ENCODE measurements at regions not wholly inside any gene's neighbourhood (a gene's known extent, or its start where the extent isn't known, plus 50 kb on each side); places are given as distances from the start of the nearest gene placed in this dataset.

GRCh38 chrX:81900522-81900921 is 698.6 kb downstream of the SH3BGRL start:
- TF ChIP-seq CEBPB (IDR thresholded peaks at IDR 0.05; ENCODE audit: low read depth, low read length) (no peak), RCOR1 (IDR thresholded peaks at IDR 0.05; ENCODE audit: insufficient replicate concordance, low read length) (no peak), USF2 (IDR thresholded peaks at IDR 0.05; ENCODE audit: low read depth, low read length) (no peak), MAFK (IDR thresholded peaks at IDR 0.05; ENCODE audit: low read depth, low read length) (no peak), RFX5 (IDR thresholded peaks at IDR 0.05; ENCODE audit: low read depth, low read length) (no peak), POLR2A (IDR thresholded peaks at IDR 0.05; ENCODE audit: low read depth, low read length) (no peak), MAZ (IDR thresholded peaks at IDR 0.05; ENCODE audit: borderline replicate concordance, low read depth, low read length) (no peak), ELK1 (IDR thresholded peaks at IDR 0.05; ENCODE audit: borderline replicate concordance, low read depth, low read length) (no peak), BHLHE40 (IDR thresholded peaks at IDR 0.05; ENCODE audit: low read depth, low read length) (no peak), FOS (IDR thresholded peaks at IDR 0.05; ENCODE audit: low read depth, low read length) (no peak), SMC3 (IDR thresholded peaks at IDR 0.05; ENCODE audit: low read depth, low read length) (no peak), CHD1 (IDR thresholded peaks at IDR 0.05; ENCODE audit: low read depth, low read length) (no peak), MXI1 (IDR thresholded peaks at IDR 0.05; ENCODE audit: borderline replicate concordance, low read depth, low read length) (no peak)
- TF ChIP-seq, protein P1, sequence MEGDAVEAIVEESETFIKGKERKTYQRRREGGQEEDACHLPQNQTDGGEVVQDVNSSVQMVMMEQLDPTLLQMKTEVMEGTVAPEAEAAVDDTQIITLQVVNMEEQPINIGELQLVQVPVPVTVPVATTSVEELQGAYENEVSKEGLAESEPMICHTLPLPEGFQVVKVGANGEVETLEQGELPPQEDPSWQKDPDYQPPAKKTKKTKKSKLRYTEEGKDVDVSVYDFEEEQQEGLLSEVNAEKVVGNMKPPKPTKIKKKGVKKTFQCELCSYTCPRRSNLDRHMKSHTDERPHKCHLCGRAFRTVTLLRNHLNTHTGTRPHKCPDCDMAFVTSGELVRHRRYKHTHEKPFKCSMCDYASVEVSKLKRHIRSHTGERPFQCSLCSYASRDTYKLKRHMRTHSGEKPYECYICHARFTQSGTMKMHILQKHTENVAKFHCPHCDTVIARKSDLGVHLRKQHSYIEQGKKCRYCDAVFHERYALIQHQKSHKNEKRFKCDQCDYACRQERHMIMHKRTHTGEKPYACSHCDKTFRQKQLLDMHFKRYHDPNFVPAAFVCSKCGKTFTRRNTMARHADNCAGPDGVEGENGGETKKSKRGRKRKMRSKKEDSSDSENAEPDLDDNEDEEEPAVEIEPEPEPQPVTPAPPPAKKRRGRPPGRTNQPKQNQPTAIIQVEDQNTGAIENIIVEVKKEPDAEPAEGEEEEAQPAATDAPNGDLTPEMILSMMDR (conservative IDR thresholded peaks at IDR 0.05; ENCODE audit: low read depth, low read length) = no peak
- Histone ChIP-seq H3K36me3 (ENCODE audit: control insufficient read depth, insufficient read depth, low read length) (no peaks in the 10 kb centered on the region), H3K27me3 (ENCODE audit: control insufficient read depth, insufficient read depth, low read length) (no peaks in the 10 kb centered on the region), H4K91ac (ENCODE audit: insufficient read depth, low read depth, low read length) (no peak overlapping the region), H3K9me3 (ENCODE audit: control insufficient read depth, insufficient read depth, low read length) (no peaks in the 10 kb centered on the region), H2BK120ac (ENCODE audit: low read depth, low read length) (no peak overlapping the region), H4K5ac (ENCODE audit: low read depth, low read length) (no peak overlapping the region), H3K23ac (ENCODE audit: low read depth, low read length) (no peak overlapping the region), H2BK5ac (ENCODE audit: low read depth, low read length, poor library complexity, severe bottlenecking) (no peak overlapping the region), H2BK15ac (ENCODE audit: low read depth, low read length) (no peak overlapping the region), H4K8ac (ENCODE audit: low read depth in 2 of 2, low read length in 2 of 2) (no peak overlapping the region), H3K27ac (ENCODE audit: insufficient read depth, low read length) (no peak overlapping the region), H3K4me3 (ENCODE audit: insufficient read depth, low read depth, low read length) (no peak overlapping the region), H2AFZ (replicated peaks; ENCODE audit: low read length, poor library complexity) (no peak overlapping the region), H3K14ac (replicated peaks; ENCODE audit: low read depth, low read length) (no peak overlapping the region), H3K56ac (ENCODE audit: extremely low read depth, insufficient read depth, low read length) (no peak overlapping the region), H4K20me1 (ENCODE audit: insufficient read depth, low read length) (no peaks in the 10 kb centered on the region), H3K4me2 (ENCODE audit: low read depth, low read length) (no peak overlapping the region), H3K9ac (ENCODE audit: low read depth, low read length) (no peak overlapping the region), H2AK9ac (replicated peaks; ENCODE audit: low read depth, low read length, poor library complexity) (no peak overlapping the region), H2AK5ac (ENCODE audit: low read depth, low read length) (no peak overlapping the region), H2BK20ac (ENCODE audit: low read depth, low read length) (no peak overlapping the region), H3K18ac (ENCODE audit: low read depth, low read length) (no peak overlapping the region), H3K9me1 (ENCODE audit: insufficient read depth, low read length) (no peaks in the 10 kb centered on the region), H3K79me1 (ENCODE audit: low read depth in 1 of 2, low read length in 2 of 2) (no peaks in the 10 kb centered on the region), H3K4ac (ENCODE audit: low read depth, low read length) (no peak overlapping the region), H3K4me1 (ENCODE audit: control insufficient read depth, insufficient read depth, low read length) (no peaks in the 10 kb centered on the region)
- CTCF ChIA-PET = no interaction called here
- ATAC-seq (ENCODE audit: low read depth) (no peak), DNase-seq (no peak)
- BruUV-seq (replicated peaks) = no TSS peak
- POLR2A ChIA-PET (ENCODE audit: unreplicated experiment) = no interaction called here
- in situ Hi-C loops (cut with MboI; ENCODE audit: low sequenced_read_pairs) (no loop called here), intact Hi-C loops (cut with micrococcal nuclease) (no loop called here), dilution Hi-C loops (cut with HindIII; ENCODE audit: low sequenced_read_pairs, unreplicated experiment) (no loop called here)
